Fibroblast of mammary gland (primary cell): ENCODE measurements at regions not wholly inside any gene's neighbourhood (a gene's known extent, or its start where the extent isn't known, plus 50 kb on each side); places are given as distances from the start of the nearest gene placed in this dataset.

Source experiments
- DNase-seq: peaks from one replicate; pipeline ENCODE4 v3.0.0-alpha.2; 2010; ENCODE audit warnings: low read depth
- H3K4me3 ChIP-seq: 2 replicates; pipeline ENCODE4 v1.5.1; 2011; ENCODE audit warnings: low read depth, mild to moderate bottlenecking, low read length, moderate library complexity; ENCODE audit not compliant: control insufficient read depth
- CTCF ChIP-seq: conservative IDR thresholded peaks from 2 replicates; pipeline ENCODE4 v1.5.1; 2011; ENCODE audit warnings: low read depth, low read length, inconsistent platforms; ENCODE audit not compliant: control insufficient read depth, insufficient read depth

GRCh38 chr1:220353229-220354012 lies 81.2 kb upstream of the RAB3GAP2 start:
- no peak for TF ChIP-seq CTCF
- no peak for DNase-seq
- H3K4me3 ChIP-seq, result no peak overlapping the region

- DNase-seq, result no peak
- no peak overlapping the region for H3K4me3 ChIP-seq
- TF ChIP-seq CTCF, result no peak
Observed at GRCh38 chr1:220348211-220348610, 76.0 kb upstream of the RAB3GAP2 start.

GRCh38 chr1:220347654-220348175 lies 75.5 kb upstream of the RAB3GAP2 start:
- DNase-seq, result no peak
- no peak for TF ChIP-seq CTCF
- H3K4me3 ChIP-seq, result no peak overlapping the region

- no peak for TF ChIP-seq CTCF
- no peak for DNase-seq
- H3K4me3 ChIP-seq, result no peak overlapping the region
Observed at GRCh38 chr1:220344745-220345144, 72.5 kb upstream of the RAB3GAP2 start.

- H3K4me3 ChIP-seq, result no peak overlapping the region
- DNase-seq, result no peak
- TF ChIP-seq CTCF, result no peak
Observed at GRCh38 chr1:220342853-220343252, 70.6 kb upstream of the RAB3GAP2 start.

GRCh38 chr1:220341126-220341525 lies 68.9 kb upstream of the RAB3GAP2 start:
- no peak for DNase-seq
- H3K4me3 ChIP-seq, result no peak overlapping the region
- no peak for TF ChIP-seq CTCF
